Breast epithelium (tissue), 3 donors: ENCODE measurements at regions not wholly inside any gene's neighbourhood (a gene's known extent, or its start where the extent isn't known, plus 50 kb on each side); places are given as distances from the start of the nearest gene placed in this dataset.

Source experiments
- POLR2A ChIP-seq: fragments of 450-650 bp; IDR thresholded peaks from one replicate; pipeline ENCODE4 v1.6.1; 2016; ENCODE audit warnings: antibody characterized with exemption, mild to moderate bottlenecking, moderate library complexity
- POLR2AphosphoS5 ChIP-seq, 3 donors: sonication (generic); formaldehyde crosslinking; IDR thresholded peaks; one replicate each; pipeline ENCODE4 v1.6.1; 2017; ENCODE audit warnings: antibody characterized with exemption in 3 of 3
- TF ChIP-seq, protein P1 (sequence below), 3 donors: fragments of 450-650 bp; IDR thresholded peaks; one replicate each; pipeline ENCODE4 v1.5.1; 2016 to 2017; ENCODE audit warnings: antibody characterized with exemption in 3 of 3, mild to moderate bottlenecking in 3 of 3, moderate library complexity in 3 of 3

DNA sequence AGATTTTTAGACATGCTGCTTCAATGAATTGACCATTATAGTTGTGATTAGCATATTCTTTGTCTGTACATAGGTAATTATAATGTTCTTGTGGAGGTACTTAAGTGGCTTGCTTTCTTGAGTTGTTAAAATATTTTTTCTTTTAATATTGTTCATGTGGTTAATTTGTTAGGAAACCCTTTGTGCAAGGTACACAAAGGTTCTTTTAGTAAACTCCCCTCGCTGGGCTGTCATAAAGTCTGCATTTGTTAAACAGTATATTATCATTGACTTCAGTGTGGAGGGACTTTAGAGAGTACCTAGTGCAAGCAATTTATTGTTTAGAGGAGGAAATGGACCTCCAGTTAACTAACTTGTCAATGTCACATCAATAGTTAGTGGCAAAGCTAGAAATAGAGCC lies 52.5 kb downstream of the DISP1 start:
- TF ChIP-seq, protein P1, sequence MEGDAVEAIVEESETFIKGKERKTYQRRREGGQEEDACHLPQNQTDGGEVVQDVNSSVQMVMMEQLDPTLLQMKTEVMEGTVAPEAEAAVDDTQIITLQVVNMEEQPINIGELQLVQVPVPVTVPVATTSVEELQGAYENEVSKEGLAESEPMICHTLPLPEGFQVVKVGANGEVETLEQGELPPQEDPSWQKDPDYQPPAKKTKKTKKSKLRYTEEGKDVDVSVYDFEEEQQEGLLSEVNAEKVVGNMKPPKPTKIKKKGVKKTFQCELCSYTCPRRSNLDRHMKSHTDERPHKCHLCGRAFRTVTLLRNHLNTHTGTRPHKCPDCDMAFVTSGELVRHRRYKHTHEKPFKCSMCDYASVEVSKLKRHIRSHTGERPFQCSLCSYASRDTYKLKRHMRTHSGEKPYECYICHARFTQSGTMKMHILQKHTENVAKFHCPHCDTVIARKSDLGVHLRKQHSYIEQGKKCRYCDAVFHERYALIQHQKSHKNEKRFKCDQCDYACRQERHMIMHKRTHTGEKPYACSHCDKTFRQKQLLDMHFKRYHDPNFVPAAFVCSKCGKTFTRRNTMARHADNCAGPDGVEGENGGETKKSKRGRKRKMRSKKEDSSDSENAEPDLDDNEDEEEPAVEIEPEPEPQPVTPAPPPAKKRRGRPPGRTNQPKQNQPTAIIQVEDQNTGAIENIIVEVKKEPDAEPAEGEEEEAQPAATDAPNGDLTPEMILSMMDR (IDR thresholded peaks at IDR 0.05), result no peak
- TF ChIP-seq POLR2A (no peak), POLR2AphosphoS5 (IDR thresholded peaks at IDR 0.05) (no peak)
